GM21576 (cell line): ENCODE measurements at regions not wholly inside any gene's neighbourhood (a gene's known extent, or its start where the extent isn't known, plus 50 kb on each side); places are given as distances from the start of the nearest gene placed in this dataset.

Source experiments
- ATAC-seq: cut with Tn5 transposase; IDR thresholded peaks from one replicate; pipeline ENCODE4 v1.9.1; 2021; ENCODE audit warnings: mild to moderate bottlenecking, moderate library complexity; ENCODE audit not compliant: unreplicated experiment

DNA sequence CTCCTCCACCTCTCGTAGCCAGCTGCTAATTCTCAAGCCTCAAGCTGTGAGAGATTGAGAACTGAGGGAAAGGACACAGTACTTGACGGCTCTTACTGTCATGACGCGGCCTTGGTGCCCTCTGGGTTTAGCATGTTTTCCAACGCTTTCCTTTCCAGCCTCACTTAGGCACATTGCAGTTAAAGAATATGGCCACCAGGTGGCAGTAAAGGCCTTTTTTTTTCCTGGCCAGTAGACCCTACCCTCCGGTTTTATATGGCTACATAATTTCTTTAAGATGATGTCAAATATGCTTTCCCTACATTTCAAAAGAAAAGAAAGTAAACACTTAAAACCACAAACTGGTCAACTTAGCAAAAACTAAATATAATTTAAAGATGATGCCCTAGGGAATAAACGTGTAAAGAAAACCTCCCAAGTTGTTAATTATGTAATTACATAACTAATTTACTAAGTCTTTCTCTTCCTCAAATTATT lies 56.8 kb upstream of the PRDX6 start:
- ATAC-seq: no peak

DNA sequence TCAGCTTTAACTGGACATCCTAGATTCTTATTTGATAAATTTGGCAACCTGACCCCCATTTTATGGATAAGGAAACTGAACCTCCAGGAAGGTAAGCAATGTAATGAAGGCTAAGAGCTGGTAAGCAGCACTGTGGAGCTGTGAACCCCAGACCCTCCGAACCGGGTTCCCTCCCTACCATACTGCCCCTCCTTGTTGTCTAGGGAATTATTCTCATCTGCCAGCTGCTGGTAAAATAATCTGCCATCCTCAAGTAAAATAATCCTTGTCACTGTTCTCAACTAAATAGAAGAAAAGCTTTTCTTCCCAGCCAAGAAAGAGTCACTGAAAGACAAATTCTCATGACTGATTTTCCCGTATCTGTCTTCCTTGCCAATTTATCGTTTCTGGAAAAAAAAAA lies 55.8 kb upstream of the PRDX6 start:
- ATAC-seq: no peak

DNA sequence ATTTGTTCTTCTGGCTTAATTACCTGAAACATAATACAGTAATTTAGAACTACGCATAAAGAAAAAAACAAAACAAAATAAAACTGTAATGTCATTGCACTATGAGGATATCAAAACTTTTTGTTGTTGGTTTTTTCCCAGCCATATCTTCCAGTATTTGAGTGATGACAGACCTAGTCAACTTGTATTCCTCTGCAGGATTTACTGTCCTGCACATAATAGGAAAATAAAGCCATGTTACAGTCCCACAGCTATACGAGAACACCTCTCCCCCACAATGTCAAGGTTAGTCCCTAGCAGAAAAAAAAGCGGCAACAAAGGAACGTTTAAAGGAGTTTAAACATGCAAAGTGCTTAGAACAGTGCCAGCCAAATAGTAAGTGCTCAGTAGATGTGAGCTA lies 55.3 kb upstream of the PRDX6 start:
- ATAC-seq: no peak

DNA sequence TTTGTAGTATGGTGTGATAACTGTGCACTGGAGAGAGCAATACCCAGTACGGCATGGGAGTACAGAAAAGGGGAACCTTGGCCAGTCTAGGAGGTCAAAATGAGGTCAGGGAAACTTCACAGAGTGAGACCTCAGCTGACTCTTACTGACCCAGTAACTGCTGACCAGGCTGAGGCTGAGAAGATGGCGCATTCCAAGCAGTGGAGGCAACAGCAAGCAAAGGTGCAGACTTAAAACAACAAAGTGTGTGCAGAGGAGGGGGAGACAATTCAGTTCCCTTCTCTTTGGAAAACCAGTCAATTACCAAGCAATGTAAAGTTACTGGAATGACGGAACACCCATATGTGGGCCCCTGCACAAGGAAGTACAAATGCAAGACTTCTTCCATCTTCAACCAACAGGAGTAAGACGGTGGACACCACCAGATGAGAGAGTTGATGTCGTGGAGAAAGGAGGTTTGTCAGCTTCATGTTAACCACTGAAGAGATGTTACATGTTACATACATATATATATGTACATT lies 54.6 kb upstream of the PRDX6 start:
- ATAC-seq: no peak

GRCh38 chr1:173423291-173423690 lies 53.8 kb upstream of the PRDX6 start:
- no peak for ATAC-seq

- no peak for ATAC-seq
Observed at GRCh38 chr1:173424143-173424542, 53.0 kb upstream of the PRDX6 start.

GRCh38 chr1:173424782-173425407 lies 52.2 kb upstream of the PRDX6 start:
- ATAC-seq: no peak

- ATAC-seq: no peak
Observed at GRCh38 chr1:173426057-173426456, 51.1 kb upstream of the PRDX6 start.

- no peak for ATAC-seq
Observed at GRCh38 chr1:173427146-173428054, 49.7 kb upstream of the PRDX6 start.
